Motor neuron (in vitro differentiated cells): ENCODE measurements at regions not wholly inside any gene's neighbourhood (a gene's known extent, or its start where the extent isn't known, plus 50 kb on each side); places are given as distances from the start of the nearest gene placed in this dataset.

ENCODE experiments used
- ATAC-seq, 8 experiments: fragments of 200-7000 bp; cut with Tn5 transposase; replicated peaks in 6 of 8; 2 replicates each; pipeline ENCODE4 v1.8.0; 2021; ENCODE audit warnings: mild to moderate bottlenecking in 8 of 8, moderate library complexity in 8 of 8
- H3K27ac ChIP-seq, 2 donors: fragments of 250-450 bp; sonication (Bioruptor Pico); 2 replicates each; pipeline ENCODE4 v1.9.0; 2021; ENCODE audit warnings: antibody characterized with exemption in 2 of 2, mild to moderate bottlenecking in 2 of 2, moderate library complexity in 1 of 2
- H3K4me1 ChIP-seq, 2 donors: fragments of 250-450 bp; sonication (Bioruptor Pico); replicated peaks in 1 of 2; 2 replicates each; pipeline ENCODE4 v1.6.1; 2021; ENCODE audit warnings: antibody characterized with exemption in 2 of 2, mild to moderate bottlenecking in 2 of 2, moderate library complexity in 1 of 2
- H3K4me3 ChIP-seq, 5 donors: fragments of 250-450 bp; sonication (Bioruptor Pico); 2 replicates each; pipeline ENCODE4 v1.9.0; 2021; ENCODE audit warnings: antibody characterized with exemption in 5 of 5, mild to moderate bottlenecking in 5 of 5, moderate library complexity in 4 of 5
- WGBS, 10 experiments: fragments of 450-650 bp; shearing (Covaris generic); methylation state at CpG; one replicate each; pipeline ENCODE4 v1.0.0; 2022; 5-methylcytosine and 5-hydroxymethylcytosine counted together
- in situ Hi-C, 9 experiments: fragments of 400-800 bp; cut with MboI; loops; one replicate each; pipeline ENCODE4 v1.15.0; 2021; ENCODE audit warnings: low sequenced_read_pairs in 9 of 9, low pct_unique_long_range_greater_than_20kb in 2 of 9; ENCODE audit not compliant: unreplicated experiment in 9 of 9

DNA sequence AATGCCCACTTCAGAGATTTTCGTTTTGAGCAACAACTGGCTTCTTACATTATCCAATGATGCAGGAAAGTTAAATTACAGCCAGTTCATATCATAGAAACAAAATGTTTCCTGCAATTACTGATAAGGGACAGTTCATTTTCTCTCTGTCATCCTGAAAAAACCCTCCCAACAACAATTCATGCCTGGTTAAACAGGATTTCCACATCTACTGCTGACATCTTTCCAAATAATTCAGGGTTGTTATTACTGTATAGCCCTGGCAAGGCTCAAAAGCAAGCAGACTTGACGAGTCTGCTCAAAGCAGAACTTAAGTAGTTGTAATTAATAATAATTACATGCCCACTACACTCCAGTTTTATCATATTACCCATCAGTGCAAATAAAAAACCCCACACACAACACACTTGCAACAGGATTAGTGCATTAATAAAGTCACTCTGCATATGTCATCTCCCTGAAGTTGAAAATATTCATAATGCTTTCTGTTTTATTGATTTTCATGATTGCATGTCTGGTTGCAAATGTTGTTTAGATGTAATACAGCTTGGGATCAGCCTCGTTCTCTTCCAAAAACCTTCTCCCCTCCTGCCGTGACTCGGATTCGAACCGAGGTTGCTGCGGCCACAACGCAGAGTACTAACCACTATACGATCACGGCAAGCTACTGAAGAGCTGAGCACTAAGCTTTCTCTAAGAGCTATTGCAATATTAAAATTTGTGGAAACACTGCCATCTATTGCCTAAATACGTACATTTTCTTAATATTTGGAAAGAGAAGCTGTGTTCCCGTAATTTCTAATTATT lies 119.6 kb upstream of the NFIB start:
- in situ Hi-C loops: no loop called here
- no peak overlapping the region for H3K4me3 ChIP-seq
- no peak overlapping the region for H3K27ac ChIP-seq
- WGBS, 10 experiments: 0 to 100% (median 69%) methylated on average over 1 to 13 of the region's 13 CpGs; no CpG with 5 or more reads in 1 of the 10 experiments
- H3K4me1 ChIP-seq: peaks cover 3 to 8% of the 10 kb centered on the region in 2 donors
- ATAC-seq: peak; percentile 50 to 87 (median 65)

DNA sequence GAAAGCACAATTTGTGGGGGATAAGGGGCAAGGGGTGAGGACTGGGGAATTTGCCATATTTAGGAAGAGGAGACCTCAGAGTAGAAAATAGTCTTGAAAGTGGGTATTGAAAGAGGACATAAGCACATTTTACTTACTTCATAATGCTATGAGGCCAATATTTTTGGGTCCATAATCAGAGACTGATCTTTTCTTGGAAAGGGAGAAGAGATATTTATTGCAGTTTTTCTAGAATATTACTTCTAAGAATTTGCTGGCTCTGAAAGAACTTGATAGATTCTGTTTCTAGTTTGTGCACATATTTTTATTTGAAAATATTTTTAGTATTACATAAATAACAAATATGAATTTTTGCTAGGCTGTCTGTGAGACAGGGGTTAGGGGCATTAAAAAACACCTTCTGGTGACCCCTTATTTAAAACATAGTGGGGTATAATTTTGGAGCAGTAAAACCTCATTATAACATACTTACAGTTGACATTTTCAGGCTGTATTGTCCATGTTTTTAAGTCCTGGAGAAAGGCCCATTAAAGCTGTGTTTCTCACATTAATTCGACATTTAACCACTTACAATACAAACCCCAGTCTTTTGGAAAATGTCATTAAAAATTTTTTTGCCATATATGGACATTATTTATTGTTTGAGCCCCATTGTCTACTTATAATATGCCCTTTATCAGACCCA lies 118.9 kb upstream of the NFIB start:
- no peak for ATAC-seq
- in situ Hi-C loops: no loop called here
- WGBS, 10 experiments: 10 to 90% (median 68%) methylated on average over 1 of the region's 1 CpG
- H3K4me1 ChIP-seq: peaks cover 0 to 3% of the 10 kb centered on the region in 2 donors
- H3K4me3 ChIP-seq: no peak overlapping the region
- no peak overlapping the region for H3K27ac ChIP-seq

DNA sequence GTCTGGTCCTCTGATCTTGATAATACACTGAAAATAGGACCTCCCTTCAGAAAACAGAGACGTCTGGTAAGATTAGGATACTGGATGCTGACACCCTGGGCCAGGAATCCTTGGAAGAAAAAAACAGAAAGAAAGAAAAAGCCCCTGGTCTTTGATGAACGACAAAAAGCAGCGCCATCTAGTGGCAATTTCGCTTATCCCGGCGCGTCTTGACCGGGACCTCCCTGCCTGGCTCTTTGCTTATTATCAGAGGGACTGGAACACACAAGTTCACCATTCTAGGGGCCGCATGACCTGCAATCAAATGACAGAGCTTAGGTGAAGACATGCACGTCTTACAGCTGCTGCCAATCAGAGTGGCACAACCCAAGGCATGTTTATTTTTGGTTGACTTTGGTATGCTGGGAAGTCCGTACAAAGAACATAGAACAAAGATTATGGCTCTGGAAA lies 114.9 kb upstream of the NFIB start:
- peaks cover 0 to 17% of the 10 kb centered on the region in 2 donors for H3K4me1 ChIP-seq
- no peak overlapping the region for H3K4me3 ChIP-seq
- in situ Hi-C loops: no loop called here
- 0 to 18% (median 9%) methylated on average over 1 to 11 of the region's 11 CpGs; no CpG with 5 or more reads in 2 of the 10 experiments for WGBS, 10 experiments
- ATAC-seq: peak; percentile 48 to 87 (median 72)
- H3K27ac ChIP-seq: no peak overlapping the region

DNA sequence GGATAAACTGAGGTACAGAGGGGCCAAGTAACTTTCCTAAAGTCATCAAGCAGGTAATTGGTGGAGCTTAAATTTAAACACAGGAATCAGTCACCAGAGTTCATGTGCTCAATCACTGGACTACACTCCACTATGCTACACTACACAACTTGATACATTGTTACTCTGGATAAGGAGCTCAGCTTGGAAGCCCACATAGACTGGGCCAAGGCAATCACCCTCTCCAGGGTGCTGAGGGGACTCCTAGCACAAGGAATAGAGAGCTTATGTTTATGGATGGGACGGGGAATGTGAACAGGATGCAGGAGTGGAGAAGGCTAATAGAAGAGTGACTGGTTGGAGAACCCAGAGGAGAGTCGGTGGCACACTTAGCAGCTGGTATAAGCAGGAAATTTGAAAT lies 113.5 kb upstream of the NFIB start:
- ATAC-seq: no peak
- Histone ChIP-seq H3K27ac (no peak overlapping the region), H3K4me3 (no peak overlapping the region), H3K4me1 (peaks cover 0 to 21% of the 10 kb centered on the region in 2 donors)
- WGBS, 10 experiments: 67 to 100% (median 88%) methylated on average over 1 to 2 of the region's 2 CpGs; no CpG with 5 or more reads in 5 of the 10 experiments
- in situ Hi-C loops: no loop called here

DNA sequence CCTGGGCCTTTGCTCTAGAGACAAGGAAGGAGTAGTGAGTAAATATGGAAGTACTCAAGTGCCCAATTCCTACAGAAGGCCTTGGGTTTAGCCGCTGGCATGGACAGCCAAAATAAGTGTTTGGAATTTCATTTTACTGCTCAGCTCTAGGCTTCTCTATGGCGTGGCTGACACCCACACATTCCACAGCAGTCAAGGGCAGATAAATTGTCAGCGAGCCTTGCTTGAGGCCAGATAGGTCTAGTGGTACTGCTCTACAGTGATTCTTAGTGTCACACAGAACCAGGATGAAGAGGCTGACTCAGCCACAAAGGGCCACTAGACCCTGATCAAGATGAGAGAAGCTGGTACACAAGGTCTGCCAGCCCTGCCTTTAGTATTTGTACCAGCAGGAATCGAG lies 111.0 kb upstream of the NFIB start:
- in situ Hi-C loops: loop anchor here in 1 of 9 experiments (25.0 kb wide), 1 partner anchor 1388 kb away; no protein-coding TSS in a partner anchor
- Histone ChIP-seq H3K27ac (no peak overlapping the region), H3K4me1 (peaks cover 0 to 21% of the 10 kb centered on the region in 2 donors), H3K4me3 (no peak overlapping the region)
- ATAC-seq: peak in 2 of 8 experiments; percentile 15 to 37
- WGBS, 10 experiments: 85 to 100% (median 92%) methylated on average over 1 to 3 of the region's 4 CpGs; no CpG with 5 or more reads in 5 of the 10 experiments

DNA sequence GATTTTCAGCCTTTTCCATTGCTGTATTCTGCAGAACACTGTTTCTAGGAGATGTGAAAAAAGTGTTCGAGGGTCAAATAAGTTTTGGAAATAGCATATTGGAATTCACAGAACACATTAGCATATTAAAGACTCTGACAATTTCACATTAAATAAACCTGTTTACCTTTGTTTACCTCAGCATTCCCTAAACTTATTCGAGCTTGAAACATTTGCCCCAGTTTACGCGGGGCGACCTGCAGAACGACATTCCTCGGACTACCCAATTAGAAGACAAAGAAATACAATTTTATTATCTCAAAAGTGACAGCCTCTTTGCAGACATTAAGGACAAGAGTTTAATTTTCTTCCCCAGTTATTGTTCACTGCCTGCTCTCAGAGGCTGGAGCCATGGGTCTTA lies 110.3 kb upstream of the NFIB start:
- Histone ChIP-seq H3K4me1 (peaks cover 0 to 21% of the 10 kb centered on the region in 2 donors), H3K4me3 (no peak overlapping the region), H3K27ac (no peak overlapping the region)
- in situ Hi-C loops: loop anchor here in 1 of 9 experiments (25.0 kb wide), 1 partner anchor 1387 kb away; no protein-coding TSS in a partner anchor
- WGBS, 10 experiments: 26 to 94% (median 43%) methylated on average over 5 to 7 of the region's 7 CpGs; no CpG with 5 or more reads in 2 of the 10 experiments
- ATAC-seq: peak in 1 of 8 experiments; percentile 32

DNA sequence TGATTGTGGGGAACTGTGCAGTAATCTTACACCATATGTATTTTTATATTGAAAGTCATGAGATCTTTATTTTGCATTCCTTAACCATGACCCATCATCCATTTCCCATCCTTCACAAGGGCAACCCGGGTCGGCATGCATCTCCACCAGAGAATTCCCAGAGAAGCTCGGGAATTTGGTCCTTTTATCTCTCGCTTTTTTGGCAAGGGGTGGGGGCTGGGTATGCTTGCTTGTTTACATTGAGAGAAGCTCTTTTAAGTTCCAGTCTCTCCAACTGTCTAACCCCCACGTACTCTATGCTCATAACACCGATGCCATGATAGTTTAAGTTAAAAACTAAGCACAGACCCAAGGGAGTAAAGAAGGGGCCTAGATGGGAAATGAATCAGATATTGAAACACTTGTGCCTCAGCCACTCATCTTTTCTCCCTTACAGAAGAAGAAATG lies 109.9 kb upstream of the NFIB start:
- H3K27ac ChIP-seq: no peak overlapping the region

DNA sequence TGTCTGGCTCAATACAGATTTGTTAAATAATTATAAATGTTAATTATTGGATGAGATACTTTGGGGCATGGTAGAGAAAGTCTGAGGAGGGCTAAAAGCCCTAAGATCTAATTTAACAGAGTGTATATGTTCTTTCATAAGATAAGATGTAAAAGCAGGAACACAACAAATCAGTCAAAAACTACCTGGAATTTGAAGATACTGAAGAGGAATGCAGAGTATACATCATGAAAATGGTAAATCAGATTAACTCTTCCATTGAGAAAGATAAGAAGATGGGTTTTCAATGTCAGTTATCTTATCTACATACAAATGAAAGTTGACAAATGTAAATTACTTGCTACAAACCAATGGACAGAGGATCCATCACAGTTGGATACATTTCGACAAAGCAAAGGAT lies 107.3 kb upstream of the NFIB start:
- Histone ChIP-seq H3K27ac (no peak overlapping the region), H3K4me1 (peaks cover 5 to 19% of the 10 kb centered on the region in 2 donors), H3K4me3 (no peak overlapping the region)
- ATAC-seq: no peak
- WGBS, 10 experiments: 10 to 100% (median 50%) methylated on average over 1 of the region's 1 CpG; no CpG with 5 or more reads in 1 of the 10 experiments
- in situ Hi-C loops: loop anchor here in 1 of 9 experiments (25.0 kb wide), 1 partner anchor 1384 kb away; no protein-coding TSS in a partner anchor

More for the DNA sequence above, 109.9 kb upstream of the NFIB start:
- H3K4me3 ChIP-seq: no peak overlapping the region
- H3K4me1 ChIP-seq: peaks cover 0 to 21% of the 10 kb centered on the region in 2 donors
- ATAC-seq: peak in 3 of 8 experiments; percentile 57 to 76 (median 66)
- 0 to 49% (median 29%) methylated on average over 1 to 6 of the region's 6 CpGs; no CpG with 5 or more reads in 2 of the 10 experiments for WGBS, 10 experiments
- in situ Hi-C loops: loop anchor here in 1 of 9 experiments (25.0 kb wide), 1 partner anchor 1387 kb away; no protein-coding TSS in a partner anchor

DNA sequence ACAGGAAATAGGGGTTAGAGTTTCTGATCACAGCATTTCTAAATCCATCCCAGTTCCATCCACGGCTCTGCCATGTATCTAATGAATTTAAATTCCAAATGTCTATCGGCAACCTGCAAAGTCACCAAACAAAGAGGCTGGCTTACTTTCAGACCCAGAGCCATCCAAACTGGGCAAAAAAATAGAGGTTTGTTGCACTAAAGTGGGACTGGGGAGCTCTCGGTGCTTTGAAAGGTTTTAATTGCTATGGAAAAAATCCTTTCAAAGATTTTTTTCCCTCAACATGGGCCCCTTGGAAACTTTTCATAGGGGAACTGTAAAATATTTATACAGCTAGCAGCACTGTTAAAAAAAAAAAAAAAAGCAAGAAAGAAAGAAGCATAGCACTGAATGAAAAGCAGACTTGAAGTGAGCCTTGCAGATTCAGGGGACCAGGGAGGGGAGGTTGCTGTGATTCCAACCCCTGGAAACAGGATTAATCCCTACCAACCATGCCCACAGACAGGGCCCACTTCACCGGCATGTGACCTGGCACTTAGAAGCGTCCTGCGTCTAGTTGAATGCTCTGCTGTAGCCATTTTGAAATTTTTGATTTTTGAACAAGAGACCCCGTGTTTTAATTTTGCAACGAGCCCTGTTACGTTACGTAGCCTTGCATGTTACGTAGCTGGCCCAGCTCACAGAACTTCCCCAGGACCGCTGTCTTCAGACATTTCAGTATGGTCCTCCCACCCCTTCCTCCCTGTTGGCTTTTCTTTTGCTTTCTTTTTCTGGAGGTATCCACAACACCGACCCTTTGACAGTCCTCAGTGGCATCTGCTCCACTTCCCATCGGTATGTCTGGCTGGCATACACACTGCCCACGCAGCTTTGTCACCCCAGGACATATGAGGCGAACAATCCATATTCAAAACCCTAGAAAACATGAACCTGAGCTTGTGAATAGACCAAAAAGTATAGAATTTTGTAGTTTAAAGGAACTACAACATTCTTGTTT lies 105.3 kb upstream of the NFIB start:
- peak in 3 of 8 experiments; percentile 41 to 93 (median 83) for ATAC-seq
- in situ Hi-C loops: loop anchor here in 1 of 9 experiments (25.0 kb wide), 1 partner anchor 1382 kb away; no protein-coding TSS in a partner anchor
- no peak overlapping the region for H3K27ac ChIP-seq
- peaks cover 5 to 7% of the 10 kb centered on the region in 2 donors for H3K4me1 ChIP-seq
- H3K4me3 ChIP-seq: no peak overlapping the region
- WGBS, 10 experiments: 22 to 91% (median 68%) methylated on average over 2 to 15 of the region's 16 CpGs

DNA sequence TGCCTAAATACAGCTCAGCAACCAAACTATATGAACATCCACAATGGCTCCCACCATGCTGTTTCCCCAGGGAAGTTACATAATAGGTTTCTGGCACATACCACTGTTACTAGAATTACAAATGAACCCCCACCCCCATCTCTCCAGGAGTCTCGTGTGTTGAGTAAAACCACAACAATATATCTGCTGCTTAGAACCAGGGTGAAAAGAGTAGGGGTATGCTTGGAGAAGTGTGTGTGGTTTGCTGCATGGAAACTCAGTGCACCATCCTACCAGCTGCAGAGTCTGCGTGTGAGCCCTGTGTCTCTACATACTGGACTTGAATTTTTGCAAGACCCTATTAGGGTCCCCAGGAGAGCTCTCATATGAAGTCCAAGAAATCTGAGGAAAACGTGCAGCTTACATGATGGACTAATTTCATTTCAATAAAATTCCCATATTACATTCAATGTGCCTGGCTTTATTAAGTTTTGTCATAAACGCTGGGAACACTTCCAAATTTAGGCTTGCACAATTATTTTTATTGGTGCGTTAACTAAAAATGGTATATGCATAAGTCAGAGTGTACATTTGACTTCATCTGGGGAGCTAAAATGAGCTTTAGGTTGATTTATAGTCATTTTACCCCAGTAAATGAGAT lies 104.5 kb upstream of the NFIB start:
- Histone ChIP-seq H3K4me3 (no peak overlapping the region), H3K27ac (no peak overlapping the region), H3K4me1 (peaks cover 0 to 5% of the 10 kb centered on the region in 2 donors)
- in situ Hi-C loops: loop anchor here in 1 of 9 experiments (25.0 kb wide), 1 partner anchor 1381 kb away; no protein-coding TSS in a partner anchor
- 10 to 100% (median 60%) methylated on average over 1 to 4 of the region's 5 CpGs for WGBS, 10 experiments
- peak in 1 of 8 experiments; percentile 34 for ATAC-seq

DNA sequence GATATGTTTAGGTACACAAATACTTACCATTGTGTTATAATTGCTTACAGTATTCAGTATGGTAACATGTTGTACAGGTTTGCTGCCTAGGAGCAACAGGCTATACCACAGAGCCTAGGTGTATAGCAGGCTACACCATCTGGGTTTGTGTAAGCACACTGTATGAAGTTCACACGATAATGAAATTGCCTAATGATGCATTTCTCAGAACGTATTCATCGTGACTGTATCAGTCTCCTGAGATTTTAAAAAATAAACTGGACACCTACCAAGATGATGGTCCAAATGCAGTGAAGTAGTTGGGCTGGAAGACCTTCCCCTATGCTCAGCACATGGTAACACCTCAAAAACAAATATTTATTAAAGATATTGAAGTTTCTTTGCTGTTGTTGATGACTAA lies 103.3 kb upstream of the NFIB start:
- WGBS, 10 experiments: 0 to 100% (median 100%) methylated on average over 1 to 3 of the region's 3 CpGs; no CpG with 5 or more reads in 2 of the 10 experiments
- Histone ChIP-seq H3K27ac (no peak overlapping the region), H3K4me1 (peaks cover 0 to 5% of the 10 kb centered on the region in 2 donors), H3K4me3 (no peak overlapping the region)
- no peak for ATAC-seq
- in situ Hi-C loops: loop anchor here in 1 of 9 experiments (25.0 kb wide), 1 partner anchor 1380 kb away; no protein-coding TSS in a partner anchor
